T47D (cell line): ENCODE measurements at regions not wholly inside any gene's neighbourhood (a gene's known extent, or its start where the extent isn't known, plus 50 kb on each side); places are given as distances from the start of the nearest gene placed in this dataset.
A peak's percentile ranks its signal among the peaks of the same experiment; 100 is the strongest.

Source experiments
- DNase-seq, 2 experiments: peaks; one replicate each; pipeline versions ENCODE4 v3.0.0 to v3.0.0-alpha.2; 2011 to 2012; ENCODE audit warnings: low read depth in 1 of 2, low spot score in 1 of 2
- JUND ChIP-seq: IDR thresholded peaks from 2 replicates; pipeline ENCODE4 v1.6.1; 2012; ENCODE audit warnings: low read depth
- in situ Hi-C: cut with HindIII; loops from 2 replicates; pipeline ENCODE4 v1.10.0; 2016; ENCODE audit warnings: low sequenced_read_pairs, low pct_unique_long_range_greater_than_20kb

- TF ChIP-seq JUND: no peak
- in situ Hi-C loops: no loop called here
- no peak for DNase-seq
These were observed 87.6 kb downstream of the NCR2 start for GRCh38 chr6:41423002-41423401.

GRCh38 chr6:41424370-41425058, 89.1 kb downstream of the NCR2 start:
- TF ChIP-seq JUND: no peak
- peak; percentile 75 to 83 for DNase-seq
- in situ Hi-C loops: no loop called here

GRCh38 chr6:41425511-41425910, 90.1 kb downstream of the NCR2 start:
- in situ Hi-C loops: no loop called here
- DNase-seq: no peak
- no peak for TF ChIP-seq JUND

- no peak for TF ChIP-seq JUND
- in situ Hi-C loops: no loop called here
- DNase-seq: peak in 1 of 2 experiments; percentile 40
These were observed 91.0 kb downstream of the NCR2 start for GRCh38 chr6:41426438-41426851.

GRCh38 chr6:41426888-41427641, 91.7 kb downstream of the NCR2 start:
- no peak for DNase-seq
- in situ Hi-C loops: no loop called here
- TF ChIP-seq JUND: no peak

- in situ Hi-C loops: no loop called here
- no peak for TF ChIP-seq JUND
- DNase-seq: peak in 1 of 2 experiments; percentile 45
These were observed 92.4 kb downstream of the NCR2 start for GRCh38 chr6:41427642-41428335.

GRCh38 chr6:41428336-41428995, 93.1 kb downstream of the NCR2 start:
- in situ Hi-C loops: no loop called here
- DNase-seq: no peak
- TF ChIP-seq JUND: no peak

- in situ Hi-C loops: no loop called here
- no peak for DNase-seq
- no peak for TF ChIP-seq JUND
These were observed 93.6 kb downstream of the NCR2 start for GRCh38 chr6:41428996-41429421.

GRCh38 chr6:41429506-41430504, 94.4 kb downstream of the NCR2 start:
- TF ChIP-seq JUND: no peak
- DNase-seq: no peak
- in situ Hi-C loops: no loop called here

GRCh38 chr6:41430875-41431274, 95.5 kb downstream of the NCR2 start:
- TF ChIP-seq JUND: no peak
- in situ Hi-C loops: no loop called here

GRCh38 chr6:41432280-41432679, 96.9 kb downstream of the NCR2 start:
- no peak for TF ChIP-seq JUND
- in situ Hi-C loops: no loop called here
- DNase-seq: no peak

More at GRCh38 chr6:41430875-41431274, 95.5 kb downstream of the NCR2 start:
- DNase-seq: no peak
